Kidney tubule cell (primary cell): ENCODE measurements at regions not wholly inside any gene's neighbourhood (a gene's known extent, or its start where the extent isn't known, plus 50 kb on each side); places are given as distances from the start of the nearest gene placed in this dataset.
"Not testable (repeated sequence)": the region's sequence is repeated elsewhere in the genome, so short reads cannot be mapped to it uniquely, and the experiment has no call there.

Experiments
- DNase-seq: peaks from one replicate; pipeline ENCODE4 v3.0.0-alpha.2; 2018; ENCODE audit warnings: low spot score

- no peak for DNase-seq
These were observed 145.0 kb upstream of the GRK3 start for GRCh38 chr22:25419247-25420113.

- DNase-seq = not testable (repeated sequence)
These were observed 144.4 kb upstream of the GRK3 start for GRCh38 chr22:25420114-25420441.

- DNase-seq = no peak
These were observed 144.0 kb upstream of the GRK3 start for GRCh38 chr22:25420471-25420924.

GRCh38 chr22:25420925-25421904 lies 143.3 kb upstream of the GRK3 start:
- no peak for DNase-seq

GRCh38 chr22:25426530-25427308 lies 137.8 kb upstream of the GRK3 start:
- DNase-seq = not testable (repeated sequence)

GRCh38 chr22:25431637-25432342 lies 132.7 kb upstream of the GRK3 start:
- not testable (repeated sequence) for DNase-seq

GRCh38 chr22:25433381-25433970 lies 131.0 kb upstream of the GRK3 start:
- DNase-seq = not testable (repeated sequence)

- no peak for DNase-seq
These were observed 126.9 kb upstream of the GRK3 start for GRCh38 chr22:25437414-25438160.

GRCh38 chr22:25447067-25447685 lies 117.3 kb upstream of the GRK3 start:
- DNase-seq = no peak

GRCh38 chr22:25447686-25448434 lies 116.6 kb upstream of the GRK3 start:
- DNase-seq = peak; percentile 85

- no peak for DNase-seq
These were observed 115.9 kb upstream of the GRK3 start for GRCh38 chr22:25448435-25449051.

GRCh38 chr22:25449781-25450317 lies 114.6 kb upstream of the GRK3 start:
- no peak for DNase-seq

GRCh38 chr22:25451480-25452114 lies 112.9 kb upstream of the GRK3 start:
- peak; percentile 15 for DNase-seq

- no peak for DNase-seq
These were observed 112.3 kb upstream of the GRK3 start for GRCh38 chr22:25452116-25452700.

GRCh38 chr22:25453058-25453457 lies 111.4 kb upstream of the GRK3 start:
- DNase-seq = no peak

GRCh38 chr22:25453557-25453956 lies 110.9 kb upstream of the GRK3 start:
- DNase-seq = no peak

- not testable (repeated sequence) for DNase-seq
These were observed 108.0 kb upstream of the GRK3 start for GRCh38 chr22:25456300-25457043.
